ENCODE measurements at regions not wholly inside any gene's neighbourhood (a gene's known extent, or its start where the extent isn't known, plus 50 kb on each side); places are given as distances from the start of the nearest gene placed in this dataset.

DNA sequence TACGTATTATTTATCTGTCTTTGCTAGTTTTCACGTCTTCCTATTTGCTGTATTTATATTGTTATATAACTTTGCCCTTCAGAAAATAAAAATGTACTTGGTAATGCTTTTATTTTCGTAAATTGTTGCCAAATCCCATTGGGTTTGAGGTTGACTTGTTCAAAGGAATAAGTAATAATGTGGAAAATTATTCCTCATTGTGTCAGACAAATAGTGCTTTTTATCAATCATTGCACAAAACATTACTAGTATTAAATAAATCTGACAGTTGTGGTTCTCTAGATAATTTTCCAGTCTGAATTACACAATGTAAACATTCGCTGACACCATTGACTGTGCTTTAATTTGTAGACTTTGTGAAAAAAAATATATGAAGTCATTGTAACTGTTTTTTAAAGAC lies 798.3 kb upstream of the TMEFF2 start:
- Histone ChIP-seq H3K27ac (no peak overlapping the region), H2AFZ (no peak overlapping the region)
- no peak for TF ChIP-seq EZH2phosphoT487 (IDR thresholded peaks at IDR 0.05; ENCODE audit: low read depth, severe bottlenecking, unreplicated experiment)
- TF ChIP-seq EZH2 (IDR thresholded peaks at IDR 0.05; ENCODE audit: borderline replicate concordance) = no peak
- TF ChIP-seq, protein P1, sequence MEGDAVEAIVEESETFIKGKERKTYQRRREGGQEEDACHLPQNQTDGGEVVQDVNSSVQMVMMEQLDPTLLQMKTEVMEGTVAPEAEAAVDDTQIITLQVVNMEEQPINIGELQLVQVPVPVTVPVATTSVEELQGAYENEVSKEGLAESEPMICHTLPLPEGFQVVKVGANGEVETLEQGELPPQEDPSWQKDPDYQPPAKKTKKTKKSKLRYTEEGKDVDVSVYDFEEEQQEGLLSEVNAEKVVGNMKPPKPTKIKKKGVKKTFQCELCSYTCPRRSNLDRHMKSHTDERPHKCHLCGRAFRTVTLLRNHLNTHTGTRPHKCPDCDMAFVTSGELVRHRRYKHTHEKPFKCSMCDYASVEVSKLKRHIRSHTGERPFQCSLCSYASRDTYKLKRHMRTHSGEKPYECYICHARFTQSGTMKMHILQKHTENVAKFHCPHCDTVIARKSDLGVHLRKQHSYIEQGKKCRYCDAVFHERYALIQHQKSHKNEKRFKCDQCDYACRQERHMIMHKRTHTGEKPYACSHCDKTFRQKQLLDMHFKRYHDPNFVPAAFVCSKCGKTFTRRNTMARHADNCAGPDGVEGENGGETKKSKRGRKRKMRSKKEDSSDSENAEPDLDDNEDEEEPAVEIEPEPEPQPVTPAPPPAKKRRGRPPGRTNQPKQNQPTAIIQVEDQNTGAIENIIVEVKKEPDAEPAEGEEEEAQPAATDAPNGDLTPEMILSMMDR (IDR thresholded peaks at IDR 0.05; ENCODE audit: poor library complexity) = no peak

DNA sequence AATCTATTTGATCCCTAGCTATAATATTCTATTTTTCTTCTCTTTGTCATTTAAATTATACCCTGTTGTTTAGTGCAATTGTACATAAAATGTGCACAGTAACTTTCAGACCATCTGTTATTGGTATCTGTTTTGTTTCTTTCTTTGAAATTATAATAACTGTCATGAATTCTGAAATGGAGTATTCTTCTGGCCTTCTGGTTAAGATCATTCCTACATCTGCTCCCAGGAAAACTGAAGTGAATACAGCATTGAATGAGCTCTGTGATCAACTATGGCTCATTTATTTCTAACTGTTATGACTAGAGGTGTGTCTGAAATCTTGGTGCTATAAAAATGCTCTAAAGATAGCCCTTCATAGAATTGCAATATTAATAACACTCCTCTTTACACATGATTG lies 788.4 kb upstream of the TMEFF2 start:
- no peaks in the 10 kb centered on the region for H3K4me1 ChIP-seq (ENCODE audit: insufficient read depth)
- H3K27me3 ChIP-seq = no peaks in the 10 kb centered on the region
- no peaks in the 10 kb centered on the region for H4K20me1 ChIP-seq (ENCODE audit: insufficient read depth, poor library complexity, severe bottlenecking)
- DNase-seq (ENCODE audit: low spot score) = no peak
- no peaks in the 10 kb centered on the region for H3K9me2 ChIP-seq (replicated peaks; ENCODE audit: insufficient read depth)
- H2AFZ ChIP-seq = no peak overlapping the region
- TF ChIP-seq, protein P1 (IDR thresholded peaks at IDR 0.05; ENCODE audit: poor library complexity) = no peak
- TF ChIP-seq EZH2 (IDR thresholded peaks at IDR 0.05; ENCODE audit: borderline replicate concordance) (no peak), EZH2phosphoT487 (IDR thresholded peaks at IDR 0.05; ENCODE audit: low read depth, severe bottlenecking, unreplicated experiment) (no peak)
- H3K36me3 ChIP-seq (replicated peaks; ENCODE audit: insufficient read depth, low read depth) = no peaks in the 10 kb centered on the region
- H3K4me2 ChIP-seq = no peak overlapping the region
- no peak overlapping the region for H3K27ac ChIP-seq
- H3K4me3 ChIP-seq = no peak overlapping the region
- H3K79me2 ChIP-seq = no peaks in the 10 kb centered on the region
- no peaks in the 10 kb centered on the region for H3K9me3 ChIP-seq (ENCODE audit: low read depth)

More for the DNA sequence above, 798.3 kb upstream of the TMEFF2 start:
- no peaks in the 10 kb centered on the region for H4K20me1 ChIP-seq (ENCODE audit: insufficient read depth, poor library complexity, severe bottlenecking)
- H3K36me3 ChIP-seq (replicated peaks; ENCODE audit: insufficient read depth, low read depth) = no peaks in the 10 kb centered on the region
- H3K9me3 ChIP-seq (ENCODE audit: low read depth) = no peaks in the 10 kb centered on the region
- WGBS (ENCODE audit: low lambda C conversion rate, missing lambda C conversion rate) = 88% methylated on average over 4 of the region's 4 CpGs
- DNase-seq (ENCODE audit: low spot score) = no peak
- H3K79me2 ChIP-seq = no peaks in the 10 kb centered on the region
- no peaks in the 10 kb centered on the region for H3K4me1 ChIP-seq (ENCODE audit: insufficient read depth)
- H3K9me2 ChIP-seq (replicated peaks; ENCODE audit: insufficient read depth) = no peaks in the 10 kb centered on the region
- H3K27me3 ChIP-seq = no peaks in the 10 kb centered on the region
- no peak overlapping the region for H3K4me3 ChIP-seq
- no peak overlapping the region for H3K4me2 ChIP-seq

DNA sequence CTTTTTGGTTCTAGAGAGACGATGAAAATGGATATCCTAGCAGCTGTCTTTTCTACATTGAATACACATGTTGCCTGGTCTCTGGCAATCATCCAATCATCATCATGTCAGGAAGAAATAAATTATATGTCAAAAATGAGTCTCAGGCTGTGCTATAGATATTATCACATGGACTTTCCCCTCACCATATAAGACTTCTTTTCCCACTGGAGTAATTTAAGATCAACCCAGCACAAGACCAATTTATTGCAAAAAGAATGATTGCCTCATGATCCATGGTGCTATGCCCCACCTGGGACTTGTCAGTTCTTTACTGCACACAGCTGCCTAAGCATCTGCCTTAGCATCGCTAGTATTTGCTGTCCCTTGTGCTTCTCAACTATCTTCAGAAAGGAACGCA lies 783.7 kb upstream of the TMEFF2 start:
- 86% methylated on average over 3 of the region's 3 CpGs for WGBS (ENCODE audit: low lambda C conversion rate, missing lambda C conversion rate)
- H4K20me1 ChIP-seq (ENCODE audit: insufficient read depth, poor library complexity, severe bottlenecking) = no peaks in the 10 kb centered on the region
- no peaks in the 10 kb centered on the region for H3K79me2 ChIP-seq
- TF ChIP-seq EZH2 (IDR thresholded peaks at IDR 0.05; ENCODE audit: borderline replicate concordance) (no peak), EZH2phosphoT487 (IDR thresholded peaks at IDR 0.05; ENCODE audit: low read depth, severe bottlenecking, unreplicated experiment) (no peak)
- TF ChIP-seq, protein P1 (IDR thresholded peaks at IDR 0.05; ENCODE audit: poor library complexity) = no peak
- no peaks in the 10 kb centered on the region for H3K36me3 ChIP-seq (replicated peaks; ENCODE audit: insufficient read depth, low read depth)
- H3K4me1 ChIP-seq (ENCODE audit: insufficient read depth) = no peaks in the 10 kb centered on the region
- no peak overlapping the region for H3K4me3 ChIP-seq
- H3K27ac ChIP-seq = no peak overlapping the region
- no peaks in the 10 kb centered on the region for H3K9me3 ChIP-seq (ENCODE audit: low read depth)
- no peaks in the 10 kb centered on the region for H3K27me3 ChIP-seq
- H3K4me2 ChIP-seq = no peak overlapping the region
- H2AFZ ChIP-seq = no peak overlapping the region
- DNase-seq (ENCODE audit: low spot score) = no peak
- H3K9me2 ChIP-seq (replicated peaks; ENCODE audit: insufficient read depth) = no peaks in the 10 kb centered on the region

DNA sequence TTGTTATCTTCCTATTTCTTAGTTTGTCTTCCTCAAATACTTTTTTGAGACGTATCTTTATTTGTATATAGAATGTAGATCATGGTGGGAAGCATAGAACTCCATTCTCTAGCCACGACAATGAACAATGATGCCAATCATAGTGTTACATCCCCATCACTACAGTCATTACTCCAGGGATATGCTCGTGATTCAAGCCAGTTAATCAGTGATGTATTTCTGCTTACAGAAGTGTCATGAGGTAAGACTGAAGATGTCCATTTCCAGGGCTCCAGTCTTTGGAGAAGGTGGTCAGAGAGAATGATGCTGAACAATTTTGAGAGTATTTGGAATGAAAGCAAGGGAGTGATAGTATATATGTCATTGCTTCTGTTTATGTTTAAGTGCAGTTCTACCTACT lies 777.2 kb upstream of the TMEFF2 start:
- Histone ChIP-seq H3K4me3 (no peak overlapping the region), H3K4me2 (no peak overlapping the region), H3K9me2 (replicated peaks; ENCODE audit: insufficient read depth) (no peaks in the 10 kb centered on the region), H3K4me1 (ENCODE audit: insufficient read depth) (no peaks in the 10 kb centered on the region), H4K20me1 (ENCODE audit: insufficient read depth, poor library complexity, severe bottlenecking) (no peaks in the 10 kb centered on the region), H3K27me3 (no peaks in the 10 kb centered on the region), H3K79me2 (no peaks in the 10 kb centered on the region), H3K36me3 (replicated peaks; ENCODE audit: insufficient read depth, low read depth) (no peaks in the 10 kb centered on the region), H3K27ac (no peak overlapping the region), H3K9me3 (ENCODE audit: low read depth) (no peaks in the 10 kb centered on the region), H2AFZ (no peak overlapping the region)
- no peak for TF ChIP-seq EZH2phosphoT487 (IDR thresholded peaks at IDR 0.05; ENCODE audit: low read depth, severe bottlenecking, unreplicated experiment)
- TF ChIP-seq EZH2 (IDR thresholded peaks at IDR 0.05; ENCODE audit: borderline replicate concordance) = no peak
- TF ChIP-seq, protein P1 (IDR thresholded peaks at IDR 0.05; ENCODE audit: poor library complexity) = no peak
- 73% methylated on average over 3 of the region's 3 CpGs for WGBS (ENCODE audit: low lambda C conversion rate, missing lambda C conversion rate)
- no peak for DNase-seq (ENCODE audit: low spot score)

Data from hepatocyte (in vitro differentiated cells).